Testis (tissue), 2 donors: ENCODE measurements at regions not wholly inside any gene's neighbourhood (a gene's known extent, or its start where the extent isn't known, plus 50 kb on each side); places are given as distances from the start of the nearest gene placed in this dataset.

Experiments used
- POLR2A ChIP-seq: fragments of 450-650 bp; IDR thresholded peaks from one replicate; pipeline ENCODE4 v1.6.1; 2017; ENCODE audit warnings: antibody characterized with exemption, mild to moderate bottlenecking, moderate library complexity
- TF ChIP-seq, protein P1 (sequence below), 3 experiments: fragments of 450-650 bp in 2 of 3; fragments of 200-600 bp in 1 of 3; sonication (generic) in 1 of 3; IDR thresholded peaks; one replicate each; pipeline ENCODE4 v1.5.1; 2016 to 2019; ENCODE audit warnings: antibody characterized with exemption in 3 of 3, mild to moderate bottlenecking in 2 of 3, moderate library complexity in 1 of 3

DNA sequence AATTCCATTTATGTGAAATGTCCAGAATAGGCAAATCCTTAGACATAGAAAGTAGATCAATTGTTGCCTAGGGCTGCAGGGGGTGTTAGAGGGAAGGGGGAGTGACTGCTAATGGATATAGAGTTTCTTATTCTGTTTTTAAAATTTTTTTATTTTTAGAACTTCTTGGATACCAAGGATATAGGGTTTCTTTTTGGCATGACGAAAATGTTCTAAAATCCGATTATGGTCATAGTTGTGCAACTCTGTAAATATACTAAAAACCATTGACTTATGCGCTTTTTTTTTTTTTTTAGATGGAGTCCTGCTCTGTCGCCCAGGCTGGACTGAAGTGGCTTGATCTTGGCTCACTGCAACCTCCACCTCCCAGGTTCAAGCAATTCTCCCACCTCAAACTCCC is 125.2 kb upstream of the USP9X start:
- no peak for TF ChIP-seq POLR2A
- TF ChIP-seq, protein P1, sequence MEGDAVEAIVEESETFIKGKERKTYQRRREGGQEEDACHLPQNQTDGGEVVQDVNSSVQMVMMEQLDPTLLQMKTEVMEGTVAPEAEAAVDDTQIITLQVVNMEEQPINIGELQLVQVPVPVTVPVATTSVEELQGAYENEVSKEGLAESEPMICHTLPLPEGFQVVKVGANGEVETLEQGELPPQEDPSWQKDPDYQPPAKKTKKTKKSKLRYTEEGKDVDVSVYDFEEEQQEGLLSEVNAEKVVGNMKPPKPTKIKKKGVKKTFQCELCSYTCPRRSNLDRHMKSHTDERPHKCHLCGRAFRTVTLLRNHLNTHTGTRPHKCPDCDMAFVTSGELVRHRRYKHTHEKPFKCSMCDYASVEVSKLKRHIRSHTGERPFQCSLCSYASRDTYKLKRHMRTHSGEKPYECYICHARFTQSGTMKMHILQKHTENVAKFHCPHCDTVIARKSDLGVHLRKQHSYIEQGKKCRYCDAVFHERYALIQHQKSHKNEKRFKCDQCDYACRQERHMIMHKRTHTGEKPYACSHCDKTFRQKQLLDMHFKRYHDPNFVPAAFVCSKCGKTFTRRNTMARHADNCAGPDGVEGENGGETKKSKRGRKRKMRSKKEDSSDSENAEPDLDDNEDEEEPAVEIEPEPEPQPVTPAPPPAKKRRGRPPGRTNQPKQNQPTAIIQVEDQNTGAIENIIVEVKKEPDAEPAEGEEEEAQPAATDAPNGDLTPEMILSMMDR (IDR thresholded peaks at IDR 0.05): no peak
